A549 (cell line): ENCODE measurements at regions not wholly inside any gene's neighbourhood (a gene's known extent, or its start where the extent isn't known, plus 50 kb on each side); places are given as distances from the start of the nearest gene placed in this dataset.

ENCODE experiments used
- ESRRA ChIP-seq: fragments of 150-350 bp; IDR thresholded peaks from 2 replicates; pipeline ENCODE4 v1.6.1; 2014; ENCODE audit warnings: mild to moderate bottlenecking, low read length, borderline replicate concordance
- HDAC2 ChIP-seq: fragments of 200-600 bp; sonication (generic); IDR thresholded peaks from 2 replicates; pipeline ENCODE4 v1.6.1; 2016
- HEYL ChIP-seq: fragments of 250-450 bp; sonication (Bioruptor Pico); IDR thresholded peaks from 2 replicates; pipeline ENCODE4 v1.8.0; 2021; ENCODE audit warnings: mild to moderate bottlenecking, moderate library complexity
- HOXA7 ChIP-seq: fragments of 250-450 bp; sonication (Bioruptor Pico); IDR thresholded peaks from 2 replicates; pipeline ENCODE4 v1.5.0; 2020; ENCODE audit warnings: mild to moderate bottlenecking, moderate library complexity
- MAFK ChIP-seq: fragments of 450-650 bp; IDR thresholded peaks from 2 replicates; pipeline ENCODE4 v1.6.1; 2014; ENCODE audit not compliant: partially characterized antibody
- TF ChIP-seq, protein P1 (sequence below): fragments of >200 bp; sonication (Bioruptor Twin); formaldehyde crosslinking; IDR thresholded peaks from 3 replicates; pipeline ENCODE4 v1.5.1; 2016

GRCh38 chr5:91643797-91644196 lies 260.7 kb upstream of the ARRDC3 start:
- TF ChIP-seq, protein P1, sequence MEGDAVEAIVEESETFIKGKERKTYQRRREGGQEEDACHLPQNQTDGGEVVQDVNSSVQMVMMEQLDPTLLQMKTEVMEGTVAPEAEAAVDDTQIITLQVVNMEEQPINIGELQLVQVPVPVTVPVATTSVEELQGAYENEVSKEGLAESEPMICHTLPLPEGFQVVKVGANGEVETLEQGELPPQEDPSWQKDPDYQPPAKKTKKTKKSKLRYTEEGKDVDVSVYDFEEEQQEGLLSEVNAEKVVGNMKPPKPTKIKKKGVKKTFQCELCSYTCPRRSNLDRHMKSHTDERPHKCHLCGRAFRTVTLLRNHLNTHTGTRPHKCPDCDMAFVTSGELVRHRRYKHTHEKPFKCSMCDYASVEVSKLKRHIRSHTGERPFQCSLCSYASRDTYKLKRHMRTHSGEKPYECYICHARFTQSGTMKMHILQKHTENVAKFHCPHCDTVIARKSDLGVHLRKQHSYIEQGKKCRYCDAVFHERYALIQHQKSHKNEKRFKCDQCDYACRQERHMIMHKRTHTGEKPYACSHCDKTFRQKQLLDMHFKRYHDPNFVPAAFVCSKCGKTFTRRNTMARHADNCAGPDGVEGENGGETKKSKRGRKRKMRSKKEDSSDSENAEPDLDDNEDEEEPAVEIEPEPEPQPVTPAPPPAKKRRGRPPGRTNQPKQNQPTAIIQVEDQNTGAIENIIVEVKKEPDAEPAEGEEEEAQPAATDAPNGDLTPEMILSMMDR = no peak
- TF ChIP-seq ESRRA (no peak), MAFK (no peak), HDAC2 (no peak), HOXA7 (CRISPR knock-in tag) (no peak), HEYL (no peak)
